HG02943 (cell line): ENCODE measurements at regions not wholly inside any gene's neighbourhood (a gene's known extent, or its start where the extent isn't known, plus 50 kb on each side); places are given as distances from the start of the nearest gene placed in this dataset.

Experiments used
- ATAC-seq: cut with Tn5 transposase; IDR thresholded peaks from one replicate; pipeline ENCODE4 v1.9.1; 2021; ENCODE audit warnings: mild to moderate bottlenecking, low read depth, moderate library complexity; ENCODE audit not compliant: unreplicated experiment

DNA sequence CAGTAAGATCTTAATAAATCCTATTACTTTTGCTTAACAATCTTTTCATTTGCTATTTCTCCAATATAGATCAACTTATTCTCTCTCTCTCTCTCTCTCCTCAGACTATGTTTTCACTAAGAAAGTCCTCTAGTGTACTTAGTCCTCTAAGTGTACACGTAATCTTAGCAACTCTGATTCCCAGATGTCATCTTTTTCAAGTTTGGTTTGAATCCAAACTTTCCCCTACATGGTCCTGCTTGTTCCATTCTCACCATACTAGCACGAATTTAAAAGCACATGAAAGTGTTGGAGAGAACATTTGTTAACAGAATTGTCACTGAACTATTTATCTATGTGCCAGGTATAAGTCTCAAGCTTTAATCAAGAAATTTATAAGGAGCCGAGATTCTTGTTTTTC is 202.9 kb downstream of the SPRY2 start:
- ATAC-seq = no peak

- no peak for ATAC-seq
Measured at GRCh38 chr13:80134346-80134745, 206.6 kb downstream of the SPRY2 start.

DNA sequence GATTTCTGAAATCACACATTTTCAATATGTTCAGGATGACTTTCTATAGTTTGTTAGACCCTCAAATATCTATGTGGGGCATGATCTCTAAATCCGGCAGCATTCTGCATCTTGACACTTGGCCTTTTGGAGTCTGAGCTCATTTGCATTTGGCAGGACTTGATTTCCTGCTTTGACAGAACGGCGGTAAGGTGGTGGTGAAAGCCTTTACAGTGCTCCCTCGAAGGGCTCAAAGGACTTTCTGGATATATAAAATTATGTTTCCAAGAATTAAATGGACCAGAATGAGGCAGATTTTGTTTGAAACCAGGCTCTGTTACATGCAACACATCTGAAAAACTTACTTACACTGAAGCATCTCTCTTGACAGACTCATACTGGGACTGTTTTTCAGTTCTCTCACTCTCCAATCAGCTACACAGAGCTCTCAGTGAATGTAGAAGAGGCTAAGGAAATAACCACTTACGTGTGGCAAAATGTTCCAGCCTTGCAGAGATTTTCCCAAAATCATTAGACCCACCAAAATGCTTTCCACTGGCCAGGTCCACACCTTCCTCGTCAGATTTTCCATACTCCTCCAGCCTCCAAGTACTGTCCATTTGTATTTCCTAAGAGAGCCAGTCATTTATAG is 207.2 kb downstream of the SPRY2 start:
- ATAC-seq = no peak

DNA sequence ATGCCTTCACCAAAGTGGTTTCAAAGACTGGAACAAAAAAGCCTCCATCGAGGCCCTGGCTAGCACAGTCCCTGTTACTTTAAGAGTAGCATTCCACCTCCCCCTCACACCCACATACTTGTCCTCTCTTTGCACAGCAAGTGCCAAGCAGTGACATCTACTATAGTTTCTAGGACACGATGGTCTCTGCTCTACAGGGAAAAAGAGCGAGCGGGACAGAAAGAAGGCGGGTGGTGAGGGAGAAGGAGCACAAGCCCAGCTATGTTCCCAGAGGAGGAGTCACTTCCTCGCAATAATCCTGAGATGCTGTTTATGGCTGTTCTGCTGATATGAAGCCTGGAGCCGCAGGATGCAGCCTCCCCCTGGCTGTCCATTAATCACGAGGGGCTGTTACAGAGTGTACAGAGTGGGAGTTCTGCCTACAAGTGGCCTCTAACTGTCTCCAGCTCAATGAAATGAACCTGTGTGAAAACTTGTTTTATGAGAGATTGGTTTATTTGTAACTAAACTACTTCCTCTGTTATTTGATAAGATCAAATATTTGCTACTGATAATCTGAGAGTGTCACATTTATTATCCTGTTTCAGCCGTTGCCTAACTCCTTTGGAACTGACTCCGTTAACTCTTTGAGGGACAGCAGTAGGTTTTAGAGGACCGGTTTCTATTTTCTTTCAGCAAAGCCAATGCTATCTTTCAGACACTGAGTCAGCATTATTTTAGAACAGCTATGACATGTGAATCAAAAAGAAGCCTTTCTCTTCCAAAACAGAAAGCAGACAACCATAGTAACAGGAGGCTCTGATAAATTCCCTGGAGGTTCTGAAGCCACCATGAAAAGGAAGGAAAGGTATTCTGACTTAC is 208.0 kb downstream of the SPRY2 start:
- no peak for ATAC-seq

DNA sequence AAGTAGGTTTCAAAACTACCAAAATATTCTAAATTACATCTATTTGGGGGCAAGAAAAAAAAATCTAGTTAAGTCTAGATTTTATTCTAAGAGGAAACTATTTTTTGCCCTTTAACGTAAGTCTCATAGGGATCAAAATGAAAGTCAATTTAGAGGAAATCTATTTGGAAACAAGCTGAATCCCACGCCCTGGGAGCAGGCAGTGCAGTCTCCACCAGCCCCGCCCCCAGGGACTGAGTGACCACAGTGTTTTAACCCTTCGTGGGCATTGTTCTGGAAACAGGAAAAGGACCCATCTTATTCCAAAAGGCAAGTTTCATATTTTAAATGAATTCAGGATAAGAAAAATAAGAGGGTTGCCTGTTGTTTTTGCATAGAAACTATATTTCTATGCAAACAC is 209.7 kb downstream of the SPRY2 start:
- no peak for ATAC-seq

DNA sequence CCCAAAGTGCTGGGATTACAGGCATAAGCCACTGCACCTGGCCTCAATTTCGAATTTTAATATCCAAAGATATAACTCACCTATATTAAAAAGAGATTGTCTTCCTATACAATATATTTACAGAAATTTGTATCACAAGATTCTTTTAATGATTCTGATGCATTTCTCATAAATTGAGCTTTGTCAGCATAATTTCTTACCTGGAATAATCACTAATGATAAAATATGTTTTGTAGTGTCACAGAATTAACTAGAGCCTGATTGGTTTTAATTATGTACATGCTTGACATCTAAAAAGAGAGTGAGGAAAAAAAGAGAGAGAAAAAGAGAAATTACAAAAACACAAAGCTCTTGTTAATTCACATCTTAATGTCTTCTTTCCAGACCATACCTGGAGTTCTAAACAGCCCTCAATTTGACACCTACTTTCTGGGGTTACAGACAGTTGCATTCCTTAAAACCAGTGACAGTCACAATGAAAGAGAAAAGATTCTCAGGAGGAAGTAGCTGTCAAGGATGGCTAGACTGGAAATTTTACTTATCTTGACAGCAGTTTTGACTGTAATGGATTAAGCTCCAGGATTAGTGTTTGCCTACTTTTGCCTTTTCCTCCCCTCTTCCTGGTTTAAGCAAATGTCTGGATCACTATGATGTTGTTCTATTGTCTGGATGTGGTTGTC is 214.4 kb downstream of the SPRY2 start:
- ATAC-seq = no peak

DNA sequence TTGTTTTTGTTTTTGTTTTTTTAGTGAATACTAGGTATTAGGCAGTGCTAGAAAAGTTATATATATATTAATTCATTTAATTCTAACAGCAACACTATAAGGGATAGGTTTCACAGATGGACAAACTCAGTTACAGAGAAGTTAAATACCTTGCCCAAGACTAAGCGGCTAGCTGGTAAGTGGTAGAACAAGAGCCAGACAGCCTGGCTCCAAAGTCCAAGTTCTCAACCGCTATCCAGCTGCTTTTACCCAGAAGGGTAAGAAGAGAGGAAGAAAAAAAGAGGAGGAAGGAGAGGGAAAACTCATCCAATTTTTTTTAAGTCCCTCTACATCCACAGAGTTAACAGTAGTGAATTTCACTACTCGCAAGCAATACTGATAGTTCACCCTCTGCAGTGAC is 217.0 kb downstream of the SPRY2 start:
- no peak for ATAC-seq

DNA sequence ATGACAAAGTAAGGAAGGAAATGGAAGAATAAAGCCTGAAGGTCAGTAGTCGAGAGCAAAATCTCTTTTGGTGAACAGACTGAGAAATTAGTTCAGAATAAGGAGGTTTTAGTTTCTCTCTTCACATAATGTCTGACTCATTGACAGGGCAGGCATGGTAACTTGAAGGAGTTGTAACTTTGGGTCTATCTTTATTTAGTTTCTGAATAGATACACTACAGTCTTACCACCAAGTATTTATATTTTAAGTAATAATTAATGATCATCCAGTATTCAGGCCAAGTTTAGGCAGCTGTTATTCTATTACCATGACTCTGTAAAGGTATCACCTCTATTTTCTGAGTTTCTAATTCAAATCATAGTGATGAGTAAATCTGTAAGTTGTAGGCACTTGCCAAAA is 219.9 kb downstream of the SPRY2 start:
- no peak for ATAC-seq

- no peak for ATAC-seq
Measured at GRCh38 chr13:80118506-80118905, 222.4 kb downstream of the SPRY2 start.

GRCh38 chr13:80118099-80118498 is 222.8 kb downstream of the SPRY2 start:
- ATAC-seq = no peak

DNA sequence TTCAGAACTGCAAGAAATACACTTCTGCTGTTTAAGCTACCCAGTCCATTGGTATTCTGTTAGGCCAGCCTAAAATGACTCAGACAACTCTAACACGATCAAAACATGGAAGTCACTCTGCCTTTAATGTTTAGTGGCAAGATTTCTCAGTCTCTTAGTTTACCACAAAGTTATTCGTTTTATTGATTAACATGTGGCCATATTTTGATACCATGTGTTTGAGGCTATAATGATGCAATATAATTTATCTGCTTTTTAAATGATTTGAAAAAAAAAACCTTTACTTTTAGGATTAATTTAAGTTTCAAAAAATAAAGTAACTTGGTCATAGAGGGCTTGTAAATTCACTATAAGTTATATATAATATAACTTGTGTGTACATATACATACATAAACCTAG is 223.4 kb downstream of the SPRY2 start:
- no peak for ATAC-seq

DNA sequence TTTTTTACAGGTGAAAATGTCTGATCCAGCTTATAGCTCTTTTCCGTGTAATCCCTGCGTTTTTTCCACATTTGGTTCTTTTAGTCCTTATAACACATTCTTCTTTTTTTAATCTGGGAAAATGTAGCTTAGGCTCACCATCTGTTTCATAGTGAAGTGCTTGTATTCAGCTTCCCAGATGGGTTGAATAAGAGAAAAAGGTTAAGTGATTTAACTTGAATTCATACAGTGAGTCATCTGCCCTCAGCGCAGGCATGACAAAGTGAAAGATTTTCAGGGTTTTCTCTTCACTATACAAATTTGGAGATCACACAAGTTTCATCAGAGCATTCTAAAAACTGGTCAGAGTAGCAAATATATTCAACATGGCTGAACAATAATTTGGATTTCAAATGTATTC is 224.8 kb downstream of the SPRY2 start:
- no peak for ATAC-seq

DNA sequence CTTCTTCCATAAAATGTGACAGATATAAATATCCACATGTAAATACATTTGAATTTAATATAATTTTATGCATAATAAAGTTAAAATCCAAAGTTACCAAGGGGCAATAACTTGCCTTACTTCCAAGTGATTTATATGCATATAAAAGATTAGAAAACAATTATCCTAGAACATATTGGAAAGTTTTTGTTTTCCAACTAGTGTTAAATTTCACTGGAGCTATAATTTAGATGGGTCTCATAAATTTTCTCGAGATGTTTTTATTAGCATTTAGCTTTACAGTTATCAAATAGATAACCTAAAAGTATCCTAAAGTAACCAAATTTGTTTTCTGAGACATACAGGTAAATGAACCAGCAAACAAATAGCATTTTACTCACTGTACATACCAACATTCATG is 225.3 kb downstream of the SPRY2 start:
- ATAC-seq = no peak

DNA sequence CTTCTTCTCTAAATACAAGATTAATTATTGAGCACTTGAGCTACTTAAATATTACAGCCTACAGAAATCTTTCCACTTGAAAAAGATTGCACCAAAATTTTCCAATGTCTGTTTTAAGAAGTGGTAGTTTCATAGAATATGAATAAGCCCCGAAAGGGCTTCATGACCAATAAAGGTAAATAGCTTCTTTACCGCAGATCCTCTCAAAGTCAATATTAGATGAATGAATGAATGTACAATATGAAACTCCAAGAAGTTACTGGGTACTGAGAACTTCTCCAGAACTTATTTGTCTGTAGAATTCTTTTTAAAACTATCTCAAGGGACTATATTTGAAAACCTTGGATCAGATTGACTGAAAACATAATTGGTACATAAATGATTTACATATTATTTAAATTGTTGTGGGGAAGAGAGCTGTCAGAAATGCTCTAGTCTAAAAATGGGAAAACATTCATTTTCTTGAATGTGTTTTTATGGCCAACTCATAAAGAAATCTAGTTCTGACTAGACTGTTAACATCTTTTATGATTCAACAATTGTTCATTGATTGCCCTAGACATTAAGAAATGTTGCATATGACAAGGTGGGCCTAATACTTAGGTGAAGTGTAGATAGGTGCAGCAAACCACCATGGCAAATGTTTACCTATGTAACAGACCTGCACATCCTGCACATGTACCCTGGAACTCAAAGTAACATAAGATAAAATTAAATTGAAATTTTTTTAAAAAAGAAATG is 227.0 kb downstream of the SPRY2 start:
- no peak for ATAC-seq

DNA sequence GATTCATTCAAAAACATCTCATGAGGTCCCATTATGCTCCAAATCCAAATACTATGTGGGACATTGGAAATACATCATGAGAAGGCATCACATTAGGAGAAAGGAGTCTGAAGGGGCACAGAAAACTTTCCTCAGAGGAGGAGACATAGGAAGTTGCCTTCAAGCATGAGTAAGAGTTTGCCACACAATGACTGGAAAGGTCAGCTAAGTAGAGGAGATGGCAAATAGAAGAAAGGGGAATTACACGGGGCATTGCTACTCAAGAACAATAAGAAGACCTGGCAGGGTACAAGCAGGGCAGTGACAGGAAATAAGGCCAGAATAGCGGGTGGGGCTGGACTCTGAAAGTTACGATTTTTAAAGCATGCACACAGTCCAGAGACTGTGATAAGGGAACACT is 231.6 kb downstream of the SPRY2 start:
- ATAC-seq = no peak

GRCh38 chr13:80105350-80105749 is 235.6 kb downstream of the SPRY2 start:
- no peak for ATAC-seq

GRCh38 chr13:80101040-80101439 is 239.9 kb downstream of the SPRY2 start:
- no peak for ATAC-seq

DNA sequence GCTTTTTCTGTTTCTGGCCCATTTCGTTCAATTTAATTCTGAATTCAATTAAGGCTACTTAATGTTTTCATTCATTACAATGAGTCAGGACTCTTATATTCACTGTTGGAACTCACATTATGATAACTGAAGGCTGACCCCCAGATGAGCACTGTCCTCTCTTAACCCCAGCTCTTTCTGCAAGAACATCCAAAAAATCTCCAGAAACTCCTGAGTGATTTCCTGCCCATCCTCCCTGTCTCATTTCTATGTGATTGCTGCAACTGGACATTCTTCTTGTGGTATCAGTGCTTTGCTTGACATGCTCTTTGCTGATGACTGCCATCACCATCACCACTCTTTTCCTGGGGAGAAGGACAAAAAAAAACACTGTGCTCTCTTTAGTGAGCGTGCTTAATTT is 240.3 kb downstream of the SPRY2 start:
- no peak for ATAC-seq

DNA sequence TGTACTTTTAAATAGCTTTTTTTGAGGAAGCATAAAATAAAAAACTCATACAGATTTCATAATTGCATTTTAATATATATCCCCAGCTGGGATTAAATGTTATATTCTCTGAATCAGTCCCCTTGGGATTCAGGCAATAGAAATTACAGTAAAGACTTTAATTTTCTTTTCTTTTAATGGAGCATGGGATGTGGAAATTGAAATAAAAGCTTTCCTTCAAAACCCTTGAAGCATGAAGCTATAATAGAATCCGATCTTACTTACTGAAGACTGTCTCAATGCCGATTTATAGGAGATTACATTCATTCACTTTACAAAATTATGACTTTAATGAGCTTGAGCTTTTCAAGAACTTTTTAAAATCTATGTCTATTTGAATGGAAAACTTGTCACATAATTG is 243.4 kb downstream of the SPRY2 start:
- no peak for ATAC-seq

- ATAC-seq = no peak
Measured at GRCh38 chr13:80096383-80096782, 244.5 kb downstream of the SPRY2 start.

DNA sequence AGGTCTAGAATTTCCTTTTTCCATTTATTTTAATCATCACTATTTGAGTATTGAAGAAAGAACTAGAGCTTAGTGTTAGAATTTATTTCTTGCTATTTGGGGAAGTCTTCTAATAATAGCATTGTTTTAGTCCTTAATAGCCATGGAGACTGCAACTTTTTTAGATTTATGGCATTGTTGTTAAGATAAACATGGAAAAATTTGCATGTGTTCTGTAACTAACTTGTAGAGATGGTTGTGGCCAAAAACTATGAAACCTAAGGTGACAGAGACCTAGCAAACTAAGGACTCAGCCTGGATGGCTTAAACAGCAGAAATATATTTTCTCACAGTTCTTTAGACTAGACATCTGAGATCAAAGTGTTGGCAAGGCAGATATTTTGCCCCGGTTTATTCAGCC is 246.4 kb downstream of the SPRY2 start:
- no peak for ATAC-seq
